Suprapubic skin (tissue), 4 donors: ENCODE measurements at regions not wholly inside any gene's neighbourhood (a gene's known extent, or its start where the extent isn't known, plus 50 kb on each side); places are given as distances from the start of the nearest gene placed in this dataset.

Experiments
- CTCF ChIP-seq, 2 donors: fragments of 200-600 bp in 1 of 2; fragments of 450-650 bp in 1 of 2; sonication (generic) in 1 of 2; IDR thresholded peaks; one replicate each; pipeline ENCODE4 v1.5.1; 2016 to 2019; ENCODE audit warnings: antibody characterized with exemption in 2 of 2, mild to moderate bottlenecking in 1 of 2, moderate library complexity in 1 of 2
- EP300 ChIP-seq: sonication (generic); formaldehyde crosslinking; IDR thresholded peaks from one replicate; pipeline ENCODE4 v1.6.1; 2017; ENCODE audit warnings: antibody characterized with exemption
- POLR2A ChIP-seq, 2 donors: fragments of 450-650 bp; IDR thresholded peaks; one replicate each; pipeline ENCODE4 v1.6.1; 2017; ENCODE audit warnings: antibody characterized with exemption in 2 of 2, mild to moderate bottlenecking in 2 of 2, moderate library complexity in 2 of 2
- POLR2AphosphoS5 ChIP-seq, 3 donors: sonication (generic); formaldehyde crosslinking; IDR thresholded peaks; one replicate each; pipeline ENCODE4 v1.6.1; 2017; ENCODE audit warnings: antibody characterized with exemption in 3 of 3

DNA sequence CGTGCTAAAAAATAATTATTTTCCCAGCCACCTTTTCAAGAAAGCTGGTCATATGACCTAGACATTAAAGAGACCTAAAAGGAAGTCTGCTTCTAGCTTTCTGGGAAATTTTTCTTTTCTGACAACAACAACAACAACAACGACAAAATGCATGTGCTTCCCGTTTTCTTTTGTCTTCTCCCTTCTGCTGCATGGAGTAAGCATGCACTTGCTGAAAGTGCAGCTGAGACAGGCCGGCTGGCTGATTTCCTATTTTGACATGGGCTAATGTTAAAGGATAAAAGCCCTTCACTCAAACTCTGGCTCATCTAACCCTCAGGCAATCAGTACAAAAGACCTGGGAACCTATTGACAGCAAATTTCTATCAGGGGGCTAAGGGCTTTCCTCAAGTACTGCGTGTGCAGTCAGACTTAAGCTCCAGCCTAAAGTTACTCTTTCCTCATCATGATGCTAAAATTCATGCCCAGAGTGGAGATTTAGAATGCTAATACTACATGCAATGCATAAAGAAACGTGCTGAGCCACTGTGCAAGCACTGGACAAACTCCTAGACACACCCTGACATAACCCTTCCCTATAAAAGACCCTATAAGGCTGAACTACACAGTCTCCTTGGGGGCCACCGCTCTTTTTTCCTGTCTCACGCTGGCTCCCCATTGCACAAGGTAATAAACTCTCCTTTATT is 811.1 kb downstream of the UQCRFS1 start:
- TF ChIP-seq POLR2AphosphoS5 (IDR thresholded peaks at IDR 0.05) (no peak), CTCF (IDR thresholded peaks at IDR 0.05) (no peak), EP300 (no peak), POLR2A (IDR thresholded peaks at IDR 0.05) (no peak)
